ENCODE measurements at regions not wholly inside any gene's neighbourhood (a gene's known extent, or its start where the extent isn't known, plus 50 kb on each side); places are given as distances from the start of the nearest gene placed in this dataset.

GRCh38 chr2:128519517-128520215 lies 201.0 kb upstream of the HS6ST1 start:
- TF ChIP-seq CTCF (IDR thresholded peaks at IDR 0.05) (no peak), POLR2A (IDR thresholded peaks at IDR 0.05) (no peak)

Measured in testis (tissue), 2 donors.